ENCODE measurements at regions not wholly inside any gene's neighbourhood (a gene's known extent, or its start where the extent isn't known, plus 50 kb on each side); places are given as distances from the start of the nearest gene placed in this dataset.

DNA sequence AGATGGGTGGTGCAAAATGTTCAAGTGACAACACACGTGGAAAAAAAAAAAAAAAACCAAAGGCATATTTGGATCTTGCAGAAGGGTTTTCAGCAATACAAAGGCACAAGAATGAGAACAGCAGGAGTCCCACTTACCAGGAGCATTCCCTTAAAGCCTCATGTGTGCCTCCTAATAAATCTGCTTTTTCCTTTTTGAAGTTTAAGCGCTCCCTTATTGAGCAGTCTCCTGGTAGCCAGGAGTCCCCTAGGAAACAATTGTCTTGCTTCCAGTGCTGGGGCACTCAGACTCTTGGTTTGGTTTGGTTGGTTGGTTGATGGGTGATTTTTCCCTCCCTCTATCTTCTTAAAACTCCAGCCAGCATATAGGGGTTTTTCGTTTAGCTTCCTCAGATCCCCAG lies 321.8 kb upstream of the NFE2L3 start:
- DNase-seq = peak; percentile 18 to 69 (median 26)

- peak in 2 of 3 experiments; percentile 48 to 73 for DNase-seq
Measured at GRCh38 chr7:25831062-25831691, 320.8 kb upstream of the NFE2L3 start.

DNA sequence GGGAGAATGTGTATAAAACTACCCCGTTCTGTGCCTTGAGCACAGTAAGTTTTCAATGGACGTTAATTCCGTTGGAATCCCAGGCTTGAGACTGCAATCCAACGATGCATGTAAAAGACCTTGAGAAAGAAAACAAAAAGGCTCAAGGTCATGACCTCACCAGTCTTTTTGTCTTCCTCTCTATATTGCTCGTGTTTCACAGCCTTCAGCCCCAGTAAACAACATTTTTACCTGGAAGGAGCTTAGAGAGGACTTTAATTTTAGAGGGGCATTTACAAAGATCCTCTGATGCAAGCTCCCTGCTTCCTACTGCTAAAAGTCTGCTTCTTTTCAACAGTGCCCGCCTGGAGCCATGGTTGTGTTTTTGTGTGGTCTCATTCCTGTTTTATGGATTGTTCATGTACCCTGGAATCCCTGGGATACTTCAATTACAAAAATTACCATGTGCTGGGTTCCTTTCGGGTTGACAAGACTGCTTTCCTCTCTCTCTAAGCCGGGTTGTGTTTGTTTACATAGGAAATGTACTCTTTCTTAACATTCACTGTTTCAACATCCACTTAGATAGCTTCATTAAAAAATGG lies 320.1 kb upstream of the NFE2L3 start:
- no peak for DNase-seq

- no peak for DNase-seq
Measured at GRCh38 chr7:25832456-25832855, 319.5 kb upstream of the NFE2L3 start.

- no peak for DNase-seq
Measured at GRCh38 chr7:25832929-25833328, 319.1 kb upstream of the NFE2L3 start.

DNA sequence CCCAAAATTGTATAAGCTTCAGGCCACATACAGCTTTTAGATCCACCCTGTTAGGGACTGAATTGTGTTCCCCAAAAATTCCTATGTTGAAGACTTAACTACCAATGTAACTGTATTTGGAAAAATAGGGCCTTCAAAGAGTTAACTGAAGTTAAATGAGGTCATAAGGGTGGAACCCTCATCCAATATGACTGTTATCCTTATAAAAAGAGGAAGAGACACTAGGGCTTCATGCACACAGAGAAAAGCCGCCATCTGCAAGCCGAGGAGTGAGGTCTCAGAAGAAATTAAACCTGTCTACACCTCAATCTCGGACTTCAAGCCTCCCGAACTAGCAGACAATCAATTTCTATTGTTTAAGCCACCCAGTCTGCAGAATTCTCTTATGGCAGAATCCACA lies 317.9 kb upstream of the NFE2L3 start:
- no peak for DNase-seq

DNA sequence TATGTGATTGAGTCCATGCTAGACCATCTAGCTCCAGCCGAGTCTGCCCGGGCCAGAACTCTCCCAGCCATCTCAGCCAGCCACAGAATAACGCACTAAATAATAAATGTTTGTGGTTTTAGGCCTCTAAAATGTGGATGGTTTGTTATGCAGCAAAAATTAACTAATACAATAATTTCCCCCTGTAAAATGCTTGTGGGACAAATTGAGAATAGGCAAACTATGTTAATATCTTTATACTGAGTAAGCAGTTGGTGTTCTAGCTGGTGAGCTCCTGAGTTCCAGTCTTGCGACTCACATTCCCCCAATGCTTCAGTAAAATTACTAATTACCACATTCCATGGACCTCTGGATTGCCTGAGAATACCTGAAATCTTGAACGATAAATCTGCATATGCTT lies 316.8 kb upstream of the NFE2L3 start:
- no peak for DNase-seq

DNA sequence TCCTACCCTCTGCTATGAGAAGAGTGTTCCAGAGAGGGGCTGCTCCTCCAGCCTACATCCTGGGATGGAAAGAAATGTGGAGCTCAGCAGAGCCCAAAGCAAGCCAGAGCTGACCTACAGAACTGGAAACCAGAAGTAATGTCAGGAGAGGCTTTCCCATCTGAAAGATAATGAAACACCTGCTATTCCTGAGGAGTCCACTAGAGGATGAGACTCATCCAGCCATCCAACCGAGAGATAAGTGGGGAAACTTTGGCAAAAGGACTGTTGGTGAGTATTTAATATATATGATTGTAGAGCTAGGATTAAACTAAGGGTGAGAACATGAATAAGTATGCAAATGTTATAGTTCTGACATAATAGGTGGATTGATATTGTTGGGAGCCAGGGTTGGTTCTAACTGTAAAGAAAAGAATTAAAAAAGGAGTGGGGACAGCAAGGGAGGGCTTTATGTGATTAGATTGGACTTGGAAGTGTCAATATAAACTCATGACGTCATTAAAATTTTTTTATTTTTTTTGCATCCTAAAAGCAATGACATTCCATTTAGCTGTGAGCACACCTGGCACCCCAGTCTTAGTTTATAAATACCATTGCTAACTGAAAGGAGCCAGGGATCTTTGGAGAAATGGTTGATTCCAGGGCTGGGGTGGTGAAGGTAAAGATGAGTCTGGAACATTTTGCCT lies 312.8 kb upstream of the NFE2L3 start:
- DNase-seq = peak in 1 of 3 experiments; percentile 12

DNA sequence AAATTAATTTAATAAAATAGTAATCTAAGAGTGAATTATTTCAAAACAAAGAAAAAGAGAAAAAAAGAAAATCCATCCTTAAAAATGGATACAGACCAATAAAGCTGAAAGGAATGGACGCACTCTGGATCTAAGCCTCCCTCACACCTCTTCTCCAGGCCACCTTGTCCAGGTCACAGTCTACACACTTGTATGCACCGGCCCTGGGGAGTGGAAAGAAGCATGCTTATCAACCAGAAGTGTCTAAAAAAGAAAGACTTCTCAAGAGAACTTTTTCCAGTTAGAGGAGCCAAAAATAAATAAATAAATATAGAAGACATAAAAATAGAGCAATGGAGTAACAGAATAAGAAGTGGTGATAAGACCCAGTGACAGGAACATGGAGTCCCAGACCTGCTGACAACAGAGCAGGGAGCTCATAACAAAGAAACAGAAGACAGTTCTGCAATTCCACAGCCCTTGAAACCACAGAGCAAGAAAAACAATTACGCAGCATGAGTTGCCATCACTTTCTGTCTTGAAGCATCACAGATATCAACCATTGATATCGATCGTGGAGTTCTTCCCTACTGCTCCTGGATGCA lies 311.7 kb upstream of the NFE2L3 start:
- DNase-seq = no peak

GRCh38 chr7:25841575-25841974 lies 310.4 kb upstream of the NFE2L3 start:
- DNase-seq = no peak

DNA sequence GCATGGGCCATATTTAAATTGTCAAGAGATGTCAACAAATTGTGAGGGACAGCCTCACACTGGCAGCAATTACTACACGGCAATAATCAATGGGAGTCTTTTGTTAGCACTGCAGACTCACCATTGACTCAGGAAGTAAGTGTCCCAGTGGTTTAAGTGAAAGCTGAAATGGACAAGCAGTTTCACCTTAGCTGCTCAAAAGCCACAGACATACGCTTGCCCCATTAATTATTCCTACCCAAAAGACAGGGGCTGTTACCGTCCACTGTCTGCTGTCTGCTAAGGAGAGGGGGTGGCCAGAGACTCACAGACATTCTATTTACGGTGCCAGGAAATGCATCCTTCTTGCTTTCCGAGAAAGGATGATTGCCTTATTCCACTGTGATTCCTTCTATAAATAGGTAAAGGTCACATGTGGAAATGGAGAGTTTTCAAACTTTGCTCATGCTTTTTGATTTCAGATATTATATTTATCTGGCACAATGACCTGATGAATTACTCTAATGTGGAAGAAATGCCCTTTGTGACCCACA lies 309.7 kb upstream of the NFE2L3 start:
- DNase-seq = peak in 2 of 3 experiments; percentile 52 to 76

DNA sequence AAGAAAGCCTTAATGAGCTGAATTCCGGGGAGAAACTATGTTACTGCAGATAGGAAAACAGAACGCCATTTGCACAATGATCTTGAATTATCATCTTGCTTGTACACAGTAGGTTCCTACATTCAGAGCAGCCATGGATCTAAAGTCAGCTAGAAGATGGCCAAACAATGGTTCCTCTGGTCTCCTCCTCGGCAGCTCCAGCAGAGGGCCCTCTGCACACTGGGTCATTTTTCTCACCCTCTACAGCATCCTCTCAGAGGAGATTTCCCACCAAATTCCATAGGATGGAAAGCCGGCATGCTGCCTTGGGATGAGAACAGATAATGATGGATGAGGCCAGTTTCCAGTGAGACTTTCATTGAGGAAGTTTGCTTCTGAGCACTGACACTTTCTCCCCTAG lies 308.5 kb upstream of the NFE2L3 start:
- DNase-seq = no peak

DNA sequence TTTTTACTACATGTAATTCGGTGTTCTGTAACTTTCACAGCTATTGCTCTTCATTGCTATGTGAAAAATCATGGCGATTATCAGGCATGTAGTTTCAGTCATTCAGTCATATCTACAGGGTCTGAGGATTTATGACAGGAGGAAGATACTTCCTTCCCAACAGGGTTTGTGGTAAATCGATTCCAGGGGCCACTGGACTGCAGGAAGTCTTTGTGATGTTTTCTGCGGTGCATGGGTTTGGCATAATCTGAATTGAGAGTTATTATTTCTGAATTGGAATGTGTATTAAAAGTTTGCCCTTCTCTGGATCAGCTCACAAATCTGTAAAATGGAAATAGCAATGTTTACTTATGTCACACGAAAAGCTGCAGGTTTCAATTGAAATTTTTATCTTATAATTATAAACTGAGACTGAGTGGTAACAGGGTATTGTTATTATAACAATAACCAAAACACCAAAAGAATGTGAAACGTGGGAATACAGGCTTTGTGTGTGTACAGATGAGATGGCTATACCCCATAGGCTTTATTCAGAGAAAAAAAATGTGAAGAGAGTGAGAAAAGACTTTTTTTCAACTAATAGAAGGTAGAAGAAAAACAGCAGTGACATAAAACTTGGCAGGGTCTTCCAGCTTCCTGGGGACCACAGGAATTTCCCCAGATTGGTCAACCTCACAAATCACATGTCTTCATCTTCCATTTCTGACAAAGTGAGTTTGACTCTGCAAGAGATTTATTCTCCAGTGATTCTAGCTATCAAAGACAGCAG lies 307.7 kb upstream of the NFE2L3 start:
- DNase-seq = no peak

DNA sequence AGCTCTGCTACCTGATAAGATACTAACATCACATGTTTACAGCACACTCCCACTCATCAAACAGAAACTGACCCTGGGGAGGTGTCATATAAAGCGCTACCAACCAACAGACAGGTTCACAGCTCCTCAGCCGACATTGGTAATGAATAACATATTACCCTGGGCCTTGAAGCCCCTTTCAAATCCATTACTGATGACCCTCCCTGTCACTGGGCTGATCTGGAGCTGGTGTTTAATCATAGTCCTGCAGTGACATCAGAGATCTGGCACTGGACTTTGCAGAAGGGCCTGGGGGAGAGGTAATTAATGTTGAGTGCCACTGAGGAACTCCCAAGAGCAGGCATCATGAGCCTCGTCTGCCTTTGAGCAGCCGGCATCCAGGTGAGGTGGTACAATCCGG lies 306.5 kb upstream of the NFE2L3 start:
- no peak for DNase-seq

DNA sequence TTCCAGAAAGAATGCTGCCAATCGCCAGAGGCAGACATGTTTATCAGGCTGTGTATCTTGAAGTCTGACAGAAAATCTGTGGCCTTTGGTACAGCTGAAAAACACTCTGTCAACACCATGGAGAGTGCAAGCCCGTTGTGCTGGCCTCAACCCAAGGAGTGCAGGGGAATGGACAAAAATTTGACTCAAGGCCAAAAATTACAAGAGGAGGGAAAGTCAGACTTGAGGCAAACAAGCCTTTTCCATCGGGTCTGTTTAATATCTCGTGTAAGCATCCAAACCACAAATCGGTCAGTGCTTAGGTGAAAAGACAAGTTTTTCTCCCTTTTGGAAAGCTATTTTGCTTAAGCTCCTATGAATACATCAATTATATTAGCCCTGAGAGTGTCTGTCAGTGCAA lies 305.3 kb upstream of the NFE2L3 start:
- no peak for DNase-seq

- DNase-seq = no peak
Measured at GRCh38 chr7:25847336-25848070, 304.5 kb upstream of the NFE2L3 start.

DNA sequence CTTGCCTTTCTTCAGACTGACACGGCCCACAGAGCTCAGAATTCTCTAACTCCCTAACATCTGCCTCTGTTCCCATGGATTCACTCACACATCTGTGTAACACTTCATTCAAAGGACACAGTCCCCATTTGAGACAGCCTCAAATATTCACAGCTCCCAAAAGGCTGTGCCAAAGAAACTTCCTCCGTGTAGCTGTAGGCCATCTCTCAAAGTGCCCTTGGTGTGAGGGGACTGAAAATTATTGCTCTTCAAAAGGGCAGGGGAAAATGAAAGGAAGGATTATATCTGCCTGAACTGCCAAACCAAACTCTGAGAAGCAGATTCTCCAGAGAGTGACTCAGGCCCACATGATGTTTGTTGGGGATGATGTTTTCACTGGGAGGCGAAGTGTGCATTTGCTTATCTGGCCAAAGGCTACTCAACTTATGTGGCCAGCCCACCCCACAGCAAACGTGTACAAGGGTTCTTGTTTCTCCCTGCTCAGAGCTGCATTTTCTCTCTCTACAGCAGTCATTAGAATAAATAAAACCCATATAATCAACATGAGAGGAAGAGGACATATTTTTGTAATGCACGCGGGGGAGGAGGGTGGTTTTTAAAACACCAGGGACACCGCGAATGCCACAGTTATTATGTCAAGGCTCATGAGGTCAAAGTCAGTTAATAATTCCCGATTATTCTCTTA lies 302.4 kb upstream of the NFE2L3 start:
- no peak for DNase-seq

DNA sequence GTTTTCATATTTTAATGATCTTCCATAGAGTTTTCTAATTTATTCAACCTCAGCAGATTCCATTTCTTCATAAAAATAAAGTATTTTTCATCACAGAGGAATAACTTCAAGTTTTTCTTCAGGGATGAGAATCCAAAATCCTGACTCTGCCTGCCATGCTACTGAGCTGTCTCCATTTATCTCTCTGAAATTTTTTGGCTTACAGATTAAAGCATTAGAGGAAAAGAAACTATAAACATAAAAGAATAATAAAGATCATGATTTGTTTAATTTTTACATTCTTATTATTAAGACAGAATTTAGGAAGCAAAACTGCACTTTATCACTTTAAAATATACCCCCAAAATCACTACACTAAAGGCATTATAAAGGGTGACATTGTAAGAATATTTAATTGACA lies 301.8 kb upstream of the NFE2L3 start:
- no peak for DNase-seq

- no peak for DNase-seq
Measured at GRCh38 chr7:25850735-25851134, 301.3 kb upstream of the NFE2L3 start.

DNA sequence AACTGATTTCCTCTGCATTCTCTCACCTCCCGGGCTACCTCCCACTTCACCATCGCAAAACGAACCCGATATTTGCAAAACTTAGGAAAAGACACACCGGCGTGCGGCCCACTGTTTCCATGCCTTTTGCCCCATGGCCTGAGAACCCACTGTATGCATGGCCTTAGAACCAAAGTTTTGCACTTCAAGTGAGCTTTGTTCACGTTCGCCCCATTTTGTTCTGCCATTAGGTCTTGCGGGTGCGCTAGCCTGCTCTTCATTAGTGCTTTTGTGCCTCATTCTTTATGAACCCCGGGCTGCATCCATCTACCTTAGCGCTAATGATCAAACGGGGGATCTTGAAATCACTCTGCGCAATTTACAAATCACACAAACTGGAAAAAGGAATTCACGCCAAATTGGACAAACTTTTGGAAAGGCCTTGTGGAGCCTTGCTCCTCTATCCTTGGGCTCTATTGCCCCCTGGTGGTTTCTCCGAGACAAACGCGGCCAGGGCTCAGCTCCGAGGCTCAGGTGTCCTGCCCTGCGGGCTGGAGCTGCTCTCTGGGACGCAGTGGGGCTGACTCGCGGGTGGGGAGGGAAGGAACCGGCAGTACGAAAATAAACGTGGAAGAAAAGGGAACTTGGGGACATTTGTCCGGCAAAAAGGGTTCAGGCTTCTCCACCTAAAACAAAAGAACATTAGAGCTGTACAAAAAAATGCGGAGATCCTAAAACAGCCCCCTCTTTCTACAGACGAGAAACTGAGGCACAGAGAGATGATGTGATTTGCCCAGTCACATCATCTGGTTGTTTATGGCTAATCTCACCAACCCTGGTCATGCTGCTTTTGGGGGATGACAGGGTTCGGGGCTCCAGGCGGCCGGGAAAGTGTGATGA lies 300.4 kb upstream of the NFE2L3 start:
- DNase-seq = peak; percentile 80 to 92 (median 88)

Measured in NCI-H1417 (cell line).